Stromal cell of bone marrow (primary cell): ENCODE measurements at regions not wholly inside any gene's neighbourhood (a gene's known extent, or its start where the extent isn't known, plus 50 kb on each side); places are given as distances from the start of the nearest gene placed in this dataset.

Experiments used
- DNase-seq: peaks from one replicate; pipeline ENCODE4 v3.0.0-alpha.2; 2012; ENCODE audit warnings: low read depth

DNA sequence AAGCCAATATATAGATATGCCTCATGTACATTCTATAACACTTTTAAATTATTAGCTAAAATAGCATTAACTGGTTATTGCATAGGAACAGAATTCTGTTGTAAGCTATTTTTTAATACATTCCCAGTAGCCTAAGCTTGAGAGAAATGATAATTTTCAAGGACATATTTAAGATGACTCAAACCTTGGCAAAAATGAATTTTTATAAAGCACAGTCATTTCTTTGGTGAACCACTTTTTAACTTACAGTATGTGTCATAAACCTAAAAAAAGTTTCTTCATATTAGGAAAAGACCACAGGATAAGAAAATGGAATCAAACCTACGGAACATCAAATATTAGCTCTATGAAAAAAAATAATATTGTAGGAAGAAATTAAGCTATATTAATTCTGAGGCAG, 986.3 kb downstream of the STIM2 start:
- peak; percentile 23 for DNase-seq

DNA sequence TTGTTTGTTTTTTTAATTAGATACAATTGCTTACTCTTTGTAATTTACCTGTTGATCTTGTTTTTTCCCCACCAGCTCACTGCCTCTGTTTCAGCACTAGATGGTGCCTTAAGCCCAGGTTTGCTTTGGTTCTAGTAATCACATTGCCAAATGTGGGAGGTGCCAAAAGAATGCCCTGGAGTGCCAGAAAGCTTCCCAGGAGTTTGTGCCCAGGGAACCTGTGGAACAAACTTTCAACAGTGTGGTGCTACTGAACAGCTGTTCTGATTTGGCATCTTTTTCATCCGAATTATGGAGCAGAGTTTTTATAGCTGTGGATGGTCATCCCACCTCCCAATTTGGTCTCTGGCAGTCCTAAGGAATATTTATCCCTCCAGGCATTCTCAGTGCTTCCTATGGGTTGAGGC, 1000.7 kb downstream of the STIM2 start:
- DNase-seq: no peak

DNA sequence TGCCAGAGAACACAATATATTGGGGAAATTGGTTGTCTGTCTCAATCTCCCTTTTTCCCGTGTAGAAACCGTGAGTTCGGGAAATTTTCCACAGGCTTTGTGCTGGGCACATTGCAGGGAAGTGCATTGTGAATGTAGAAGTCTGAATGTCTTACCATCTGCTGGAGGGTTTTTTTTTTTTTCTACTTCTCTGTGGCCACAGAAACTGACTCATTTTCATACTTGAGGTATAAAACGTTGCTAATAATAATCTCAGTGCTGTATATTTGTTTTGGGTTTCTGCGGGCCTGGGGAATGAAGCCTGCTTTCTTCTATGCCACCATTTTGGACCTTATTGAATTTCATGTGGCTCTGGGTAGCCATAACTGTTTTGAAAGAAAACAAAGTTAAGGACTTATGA, 1001.2 kb downstream of the STIM2 start:
- peak; percentile 28 for DNase-seq

DNA sequence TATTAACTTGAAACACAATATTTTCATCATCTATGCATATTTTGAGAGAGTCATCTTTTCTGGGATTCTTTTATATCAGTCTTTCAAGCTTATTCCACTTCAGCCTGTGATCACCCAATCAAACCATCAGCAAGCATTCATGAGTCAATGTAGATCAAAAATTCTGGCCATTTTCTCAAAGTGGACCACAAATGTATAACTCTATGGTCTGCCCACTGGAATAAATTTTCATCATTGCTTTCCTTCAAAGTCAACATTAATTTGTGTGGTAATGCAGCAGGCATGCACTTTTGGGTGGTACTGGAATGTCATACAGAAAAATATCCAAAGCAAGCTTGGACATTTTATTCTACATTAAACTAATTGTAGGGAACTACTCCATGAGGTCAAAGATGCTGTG, 1013.0 kb downstream of the STIM2 start:
- peak; percentile 2 for DNase-seq

DNA sequence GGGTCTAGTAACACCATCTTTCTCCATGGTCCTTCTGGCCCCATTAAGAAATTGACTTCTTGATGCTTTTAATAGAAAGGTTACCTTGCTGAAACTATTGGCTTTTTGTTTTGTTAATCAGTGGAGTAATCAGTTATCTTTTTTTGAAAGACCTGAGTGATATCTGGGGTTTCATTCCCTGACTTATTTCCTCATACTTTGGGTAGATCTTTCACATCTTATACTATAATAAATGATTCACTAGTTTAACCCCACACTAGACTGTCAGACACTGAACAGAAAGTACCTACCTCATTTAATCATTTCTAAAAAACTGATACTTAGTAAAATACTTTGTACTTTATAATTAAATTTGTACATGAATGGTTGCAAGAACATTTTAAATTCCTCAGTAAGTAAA, 1021.1 kb downstream of the STIM2 start:
- no peak for DNase-seq

DNA sequence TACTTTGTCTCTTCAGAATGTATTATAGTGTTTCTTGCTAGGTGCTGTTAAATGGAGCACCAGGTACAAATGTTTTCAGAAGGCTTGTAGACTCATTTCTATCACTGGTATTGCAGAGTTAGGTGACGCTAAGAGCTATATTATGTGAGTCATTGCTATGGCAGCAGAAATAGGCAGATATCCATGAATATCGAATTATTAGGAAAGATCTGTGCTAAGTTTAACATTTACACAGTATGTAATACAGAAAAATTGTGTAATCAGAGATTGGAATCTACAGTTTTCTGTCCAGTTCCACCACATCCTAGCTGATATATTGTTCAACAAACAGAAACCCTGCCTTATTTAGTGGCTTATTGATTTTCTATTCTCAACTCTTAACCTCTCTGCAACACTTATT, 1025.5 kb downstream of the STIM2 start:
- DNase-seq: no peak

DNA sequence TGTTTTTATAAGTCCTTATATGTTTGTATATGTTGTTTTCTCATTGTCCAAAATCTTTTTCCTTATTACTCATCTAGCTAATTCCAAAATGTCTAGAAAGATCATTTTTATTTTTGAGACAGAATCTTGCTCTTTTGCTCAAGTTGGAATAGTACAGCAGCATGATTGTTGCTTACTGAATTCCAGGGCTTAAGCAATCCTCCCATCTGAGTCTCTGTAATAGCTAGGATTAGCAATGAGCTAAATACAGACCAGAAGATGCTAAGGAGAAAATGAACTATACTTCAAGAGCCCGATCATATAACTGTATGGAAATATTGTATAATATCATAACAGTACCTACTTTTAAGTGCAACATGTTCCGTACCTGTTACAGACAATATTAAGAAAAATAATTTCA, 1027.0 kb downstream of the STIM2 start:
- no peak for DNase-seq

DNA sequence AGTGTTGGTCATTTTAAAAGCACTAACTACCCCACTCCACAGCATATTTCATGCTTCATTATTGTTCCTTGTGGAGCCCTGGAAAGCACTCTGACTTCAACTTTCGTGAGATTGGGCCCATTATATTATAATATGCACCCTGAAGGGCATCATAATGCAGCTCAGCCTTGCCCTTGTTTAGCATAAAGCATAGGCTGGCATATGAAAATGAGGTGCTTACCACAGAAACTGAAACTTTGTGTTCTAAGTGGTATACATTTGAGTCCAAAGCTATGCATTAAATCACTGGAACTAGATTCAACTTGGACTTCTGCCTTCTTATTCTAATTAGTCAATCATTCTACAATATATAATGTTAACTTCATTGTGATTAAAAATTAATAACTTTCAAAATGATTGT, 1027.9 kb downstream of the STIM2 start:
- DNase-seq: no peak

DNA sequence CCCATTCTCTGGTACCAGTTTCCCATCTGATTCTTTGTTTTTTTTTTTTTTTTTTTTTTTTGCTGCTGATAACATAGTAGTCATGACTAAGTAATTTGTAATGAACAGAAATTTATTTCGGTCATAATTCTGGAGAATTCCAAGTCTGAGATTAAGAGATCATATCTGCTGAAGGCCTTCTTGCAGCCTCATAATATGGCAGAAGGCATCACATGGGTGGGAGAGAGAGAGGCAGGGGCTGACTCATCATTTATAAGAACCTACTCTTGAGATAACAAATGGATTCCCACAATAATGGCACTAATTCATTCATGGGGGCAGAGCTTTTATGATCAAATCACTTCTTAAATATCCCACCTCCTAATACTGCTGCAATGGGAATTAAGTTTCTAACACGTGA, 1034.3 kb downstream of the STIM2 start:
- DNase-seq: no peak

DNA sequence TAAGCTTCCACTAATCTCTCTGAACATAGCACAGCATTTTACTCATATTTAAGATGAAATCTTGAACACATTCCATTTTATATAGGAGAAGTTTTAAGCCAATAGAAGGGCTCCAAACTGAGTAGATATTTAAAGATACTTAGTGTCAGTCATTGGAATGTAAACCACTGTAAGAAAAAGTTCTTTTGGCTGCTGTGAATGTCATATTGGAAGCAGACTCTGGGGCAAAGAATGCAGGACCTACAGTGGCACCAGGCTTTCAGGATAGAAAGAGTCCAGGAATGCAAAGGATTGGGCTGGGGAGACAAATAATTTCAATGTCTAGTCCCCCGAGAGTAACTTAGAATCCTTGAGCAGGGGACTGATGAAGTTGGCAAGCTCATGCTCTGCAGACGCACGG, 1047.7 kb downstream of the STIM2 start:
- no peak for DNase-seq

DNA sequence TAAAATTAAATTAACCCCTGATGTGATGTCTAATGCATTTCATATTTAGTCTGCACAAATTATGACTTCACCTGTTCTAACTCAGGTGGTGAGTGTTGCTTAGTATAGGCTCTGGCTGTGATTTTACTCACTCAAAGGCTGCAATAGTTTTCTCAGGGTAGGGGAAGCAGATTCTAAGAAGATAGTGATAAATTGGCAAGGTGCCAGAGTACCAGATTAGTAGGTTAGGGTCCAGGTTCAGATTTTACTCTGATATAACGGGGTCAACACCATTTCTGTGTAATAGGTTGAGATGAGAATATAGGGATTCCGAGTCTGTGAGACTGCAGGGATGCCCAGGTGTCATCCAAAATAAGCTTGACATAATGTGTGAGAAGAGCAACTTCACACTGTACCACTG, 1049.6 kb downstream of the STIM2 start:
- DNase-seq: no peak

DNA sequence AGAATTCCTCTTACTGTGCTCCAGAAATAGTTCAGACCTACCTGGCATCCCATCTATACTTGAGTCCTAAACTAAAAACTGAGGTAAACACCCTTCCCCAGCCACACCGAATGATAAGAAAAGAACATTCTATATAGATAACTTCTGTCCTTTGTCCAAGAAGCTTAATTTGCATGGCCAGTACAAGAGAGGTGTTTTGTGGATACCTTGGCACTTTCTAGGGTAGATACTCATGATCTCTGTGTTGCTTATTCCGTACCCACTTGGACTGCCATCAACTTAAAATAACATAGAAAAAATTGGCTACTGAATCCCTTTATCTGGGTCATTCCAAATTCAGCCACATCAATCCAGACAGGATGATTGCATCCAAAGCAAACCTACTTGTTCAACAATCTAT, 1050.4 kb downstream of the STIM2 start:
- DNase-seq: no peak

DNA sequence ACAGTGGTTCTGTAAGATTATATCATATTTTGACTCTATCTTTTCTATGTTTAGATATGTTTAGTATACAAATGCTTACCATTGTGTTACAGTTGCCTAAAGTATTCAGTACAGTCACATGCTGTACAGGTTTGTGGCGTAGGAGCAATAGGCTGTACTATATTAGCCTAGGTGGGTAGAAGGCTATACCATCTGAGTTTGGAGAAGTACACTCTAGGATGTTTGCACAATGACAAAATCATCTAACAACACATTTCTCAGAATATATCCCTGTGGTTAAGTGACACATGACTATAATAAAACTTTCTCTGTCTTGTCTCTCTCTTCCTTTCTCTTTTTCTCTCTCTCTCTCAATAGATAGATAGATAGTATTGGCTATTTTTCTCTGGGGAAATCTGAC, 1053.1 kb downstream of the STIM2 start:
- no peak for DNase-seq

DNA sequence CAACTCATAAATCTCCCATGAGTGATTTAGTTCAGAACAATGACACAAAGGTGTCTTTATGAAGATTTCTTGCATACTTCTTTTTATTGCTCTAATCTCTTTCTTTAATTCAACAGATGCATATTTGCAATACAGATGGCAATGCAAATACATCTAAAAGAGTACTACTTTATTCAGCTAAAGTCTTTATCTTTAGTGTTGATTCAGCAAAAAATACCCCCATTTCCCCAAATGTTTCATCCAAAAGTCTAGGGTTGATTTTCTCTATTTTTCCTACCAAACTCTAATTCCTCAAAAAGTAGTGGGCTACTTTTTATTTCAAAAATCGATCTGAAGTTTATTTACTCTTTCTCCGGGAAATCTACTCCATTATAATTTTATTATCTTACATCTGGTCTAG, 1055.2 kb downstream of the STIM2 start:
- DNase-seq: no peak

DNA sequence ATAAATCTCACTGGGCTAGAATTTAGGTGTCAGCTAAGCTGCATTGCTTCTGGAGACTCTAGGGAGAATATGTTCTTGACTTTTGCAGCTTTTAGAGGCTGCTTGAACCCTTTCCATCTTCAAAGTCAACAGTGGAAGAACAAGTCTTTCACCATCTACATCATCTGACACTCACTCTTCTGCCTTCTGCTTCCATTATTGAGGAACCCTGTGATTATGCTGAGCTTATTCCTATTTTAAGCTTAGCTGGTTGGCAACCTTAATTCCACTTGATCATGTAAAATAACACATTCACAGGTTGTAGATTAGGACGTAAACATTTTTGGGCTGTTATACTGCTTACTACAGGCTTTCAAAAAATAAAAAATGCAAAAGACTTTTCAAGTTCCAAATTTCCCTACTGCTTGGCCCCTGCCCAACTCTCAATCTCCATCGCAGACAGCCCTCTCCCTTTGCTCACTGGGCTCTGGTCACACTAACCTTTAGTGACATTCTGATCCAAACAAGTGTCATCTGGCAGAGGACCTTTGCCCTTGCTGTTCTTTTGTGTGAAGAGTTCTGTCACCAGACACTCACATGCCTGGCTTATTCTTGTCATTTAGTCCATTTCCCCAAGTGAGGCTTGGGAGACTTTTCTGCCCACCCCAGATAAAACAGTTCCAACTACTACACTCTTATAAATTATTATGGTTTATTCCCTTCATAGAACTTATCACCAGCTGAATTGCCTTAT, 1056.0 kb downstream of the STIM2 start:
- DNase-seq: no peak

DNA sequence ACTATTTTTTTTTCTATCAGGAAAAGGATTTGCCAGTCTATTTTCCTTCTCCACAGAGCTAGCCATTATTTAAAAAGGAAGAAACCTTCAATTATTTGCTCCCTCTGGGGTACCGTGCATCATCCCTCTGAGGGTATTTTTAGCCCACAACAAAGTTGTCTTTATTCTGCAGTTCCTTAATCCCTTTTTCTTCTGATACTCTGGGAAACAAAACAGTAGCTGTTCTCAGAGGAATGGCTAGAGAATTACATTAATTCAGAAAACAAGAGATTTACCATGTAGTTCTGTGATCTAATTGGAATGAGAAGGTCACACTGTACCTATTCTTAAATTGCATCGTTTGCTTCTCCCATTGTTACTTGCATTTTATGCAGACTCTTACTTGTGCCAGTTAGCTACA, 1056.7 kb downstream of the STIM2 start:
- DNase-seq: no peak

DNA sequence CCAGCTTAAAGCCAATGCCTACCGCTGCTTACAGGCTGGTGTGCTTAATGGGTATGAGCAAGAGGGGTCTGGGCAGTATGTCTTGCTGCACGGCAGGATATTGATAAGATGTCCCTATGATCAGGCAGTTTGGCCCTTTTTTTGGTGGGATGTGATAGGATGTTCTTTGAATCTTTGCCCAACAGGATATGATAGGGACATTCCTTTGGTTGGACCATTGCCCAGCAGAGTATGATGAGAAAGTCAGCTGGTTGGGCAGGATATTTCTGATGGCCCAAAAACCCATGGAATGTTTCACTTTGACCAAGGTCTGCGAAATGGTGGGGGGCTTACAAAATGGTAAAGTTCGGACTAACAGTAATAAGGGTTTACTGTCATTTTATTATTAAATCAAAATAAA, 1060.6 kb downstream of the STIM2 start:
- no peak for DNase-seq

DNA sequence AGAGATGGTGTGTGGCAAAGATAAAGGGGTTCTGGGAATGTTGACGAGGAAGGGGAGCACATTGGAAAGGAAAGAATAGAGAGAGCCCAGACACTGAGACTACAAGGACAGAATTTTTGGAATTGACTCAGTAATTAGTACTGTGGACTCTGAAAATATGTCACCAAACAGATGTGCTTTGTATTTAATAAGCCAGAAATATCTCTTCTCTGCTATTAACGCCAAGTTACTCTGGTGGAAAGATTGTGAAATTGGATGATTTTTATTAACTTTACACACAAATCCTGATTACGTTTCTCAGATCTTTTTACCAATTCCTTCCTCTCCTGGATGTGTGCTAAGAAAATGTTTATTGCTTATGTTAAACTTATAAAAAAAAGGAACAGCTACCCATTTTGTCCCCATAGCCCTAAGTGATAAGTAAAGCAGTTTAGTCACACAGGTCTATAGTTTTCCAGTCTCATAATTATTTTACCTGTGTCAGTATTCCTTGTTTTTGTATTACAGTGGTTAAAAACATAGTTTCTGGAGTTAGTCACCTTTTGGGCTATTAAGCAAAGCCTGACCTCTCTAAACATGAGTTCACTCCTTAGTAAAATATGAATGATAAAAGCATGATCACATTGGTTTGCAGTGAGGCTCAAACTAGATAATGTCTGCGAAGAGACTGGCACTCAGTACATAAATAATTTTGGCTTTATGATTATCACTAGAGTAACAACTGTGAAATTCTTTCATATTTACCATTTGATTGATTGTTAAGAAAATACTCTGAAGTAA, 1068.3 kb downstream of the STIM2 start:
- DNase-seq: no peak

DNA sequence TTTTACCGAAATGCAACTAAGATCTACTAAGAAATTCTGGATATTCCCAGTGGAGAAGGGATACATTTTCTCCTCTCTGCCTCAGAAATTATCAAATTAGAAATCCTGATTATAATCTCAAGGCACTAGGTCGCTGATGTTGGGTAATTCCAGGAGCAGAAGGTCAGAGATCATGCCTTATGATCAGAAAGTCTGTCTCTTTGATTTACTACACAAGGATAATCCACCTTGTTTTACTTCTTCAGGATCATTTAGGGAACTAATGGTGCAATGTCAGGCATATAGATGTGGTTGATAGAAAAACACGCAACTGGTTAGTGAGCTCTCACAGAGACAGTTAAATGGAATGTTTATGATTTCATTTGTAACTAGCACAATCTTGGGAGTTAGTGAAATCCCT, 1069.7 kb downstream of the STIM2 start:
- no peak for DNase-seq

DNA sequence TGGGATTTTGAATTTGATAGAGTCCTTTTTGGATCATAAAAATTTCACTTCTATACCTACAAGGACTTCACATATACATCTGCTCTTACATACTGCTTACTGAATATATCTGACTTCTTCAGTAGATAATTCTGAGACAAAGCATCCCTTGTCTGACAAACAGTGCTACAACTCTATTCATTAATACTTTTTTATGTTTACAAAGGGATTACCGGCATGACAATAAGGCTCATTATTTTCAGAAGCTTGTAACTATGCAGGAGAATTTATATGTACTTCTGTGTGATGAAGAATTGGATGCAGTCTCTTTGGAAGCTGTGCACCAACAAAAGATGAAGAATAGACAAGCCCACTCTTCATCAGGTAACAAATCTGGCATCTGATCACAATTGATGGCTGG, 1070.3 kb downstream of the STIM2 start:
- DNase-seq: no peak

DNA sequence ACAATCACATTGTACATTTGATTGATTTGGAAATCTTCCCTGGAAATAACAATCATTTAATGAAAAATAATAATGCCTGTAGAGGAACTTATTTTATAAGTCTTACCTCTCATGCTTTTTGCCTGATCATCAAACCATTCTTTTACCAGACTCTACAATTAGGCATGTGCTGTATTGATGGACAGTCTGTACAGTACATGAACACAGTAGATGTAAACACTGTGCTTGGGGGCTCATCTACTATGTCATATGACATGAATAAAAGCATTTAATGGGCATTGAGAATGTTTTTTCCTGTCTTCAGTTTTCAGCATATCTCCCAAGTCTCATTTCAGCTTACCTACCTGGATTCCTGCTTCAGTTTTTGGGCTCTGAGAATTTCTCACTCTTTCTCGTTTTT, 1070.9 kb downstream of the STIM2 start:
- no peak for DNase-seq

DNA sequence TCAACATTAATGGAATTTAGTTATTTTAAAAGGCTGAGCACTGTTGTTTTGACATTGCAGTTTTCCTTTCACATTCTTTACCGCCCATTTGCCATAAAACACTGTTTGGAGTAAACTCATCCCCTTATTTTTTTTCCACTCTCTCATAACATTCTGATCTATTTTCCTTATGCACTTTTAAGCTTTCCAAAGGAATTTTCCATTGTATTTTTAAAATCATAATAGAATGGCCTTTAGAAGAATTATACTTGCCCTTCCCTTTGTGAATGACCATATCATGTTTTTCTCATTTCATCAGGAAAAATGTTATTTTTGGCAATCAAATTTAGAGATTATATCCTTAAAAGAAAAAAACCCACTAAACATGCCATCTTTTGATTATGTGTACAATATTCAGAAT, 1074.2 kb downstream of the STIM2 start:
- no peak for DNase-seq

DNA sequence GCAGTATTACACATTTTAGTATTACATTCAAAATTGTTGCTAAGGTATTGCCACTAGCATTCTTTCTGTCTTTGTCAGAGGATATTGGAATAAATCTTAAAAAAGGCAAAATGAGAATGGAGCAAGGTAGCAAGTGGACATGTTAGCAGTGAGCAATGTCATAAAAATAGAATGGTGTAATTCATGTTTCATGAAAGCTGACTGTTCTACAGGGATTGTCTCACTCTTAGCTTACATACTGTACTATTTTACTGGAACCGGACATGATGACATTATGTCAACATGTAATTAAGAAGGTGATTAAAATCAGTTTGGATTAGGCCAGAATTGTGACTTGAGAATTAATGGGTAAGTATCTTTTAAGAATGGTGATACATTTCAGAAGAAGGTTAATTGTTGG, 1086.2 kb downstream of the STIM2 start:
- no peak for DNase-seq

DNA sequence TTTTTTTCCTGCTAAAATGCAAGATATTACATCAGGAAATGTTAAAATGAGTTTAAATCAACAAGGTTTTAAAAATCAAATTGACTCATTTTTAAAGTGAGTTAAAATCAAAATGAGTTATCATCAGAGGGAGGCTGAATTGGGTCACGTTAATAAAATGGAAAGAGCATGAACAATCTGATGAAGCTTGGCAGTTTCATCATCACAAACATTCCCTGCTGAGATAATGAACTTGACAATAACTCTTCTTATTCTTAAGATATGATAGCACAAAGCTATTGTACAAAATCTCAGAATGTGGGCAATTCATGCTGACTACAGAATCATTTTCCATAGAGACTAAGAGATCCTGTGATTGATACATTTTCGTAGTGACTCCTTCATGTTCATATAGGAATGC, 1086.7 kb downstream of the STIM2 start:
- no peak for DNase-seq
